ENCODE measurements at regions not wholly inside any gene's neighbourhood (a gene's known extent, or its start where the extent isn't known, plus 50 kb on each side); places are given as distances from the start of the nearest gene placed in this dataset.

DNA sequence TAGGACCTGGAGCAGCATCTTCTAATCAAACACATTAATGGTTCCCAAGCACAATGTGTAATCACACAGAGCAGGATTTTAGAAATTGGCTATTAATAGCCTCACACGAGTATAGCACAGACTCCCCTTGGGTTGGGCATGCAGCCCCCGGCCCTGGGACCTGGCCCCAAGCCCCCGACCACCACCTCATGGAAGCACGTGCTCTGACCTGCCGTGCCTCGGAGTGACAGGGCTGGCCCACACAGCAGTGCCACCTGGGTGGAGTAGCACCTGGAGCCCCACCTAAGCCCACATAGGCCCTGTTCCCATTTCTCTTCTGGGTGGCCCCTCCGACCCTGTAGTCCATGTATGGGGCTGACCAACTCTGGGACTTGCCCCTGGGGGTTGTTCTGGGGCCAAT, 171.8 kb downstream of the TTLL2 start:
- DNase-seq, result no peak

DNA sequence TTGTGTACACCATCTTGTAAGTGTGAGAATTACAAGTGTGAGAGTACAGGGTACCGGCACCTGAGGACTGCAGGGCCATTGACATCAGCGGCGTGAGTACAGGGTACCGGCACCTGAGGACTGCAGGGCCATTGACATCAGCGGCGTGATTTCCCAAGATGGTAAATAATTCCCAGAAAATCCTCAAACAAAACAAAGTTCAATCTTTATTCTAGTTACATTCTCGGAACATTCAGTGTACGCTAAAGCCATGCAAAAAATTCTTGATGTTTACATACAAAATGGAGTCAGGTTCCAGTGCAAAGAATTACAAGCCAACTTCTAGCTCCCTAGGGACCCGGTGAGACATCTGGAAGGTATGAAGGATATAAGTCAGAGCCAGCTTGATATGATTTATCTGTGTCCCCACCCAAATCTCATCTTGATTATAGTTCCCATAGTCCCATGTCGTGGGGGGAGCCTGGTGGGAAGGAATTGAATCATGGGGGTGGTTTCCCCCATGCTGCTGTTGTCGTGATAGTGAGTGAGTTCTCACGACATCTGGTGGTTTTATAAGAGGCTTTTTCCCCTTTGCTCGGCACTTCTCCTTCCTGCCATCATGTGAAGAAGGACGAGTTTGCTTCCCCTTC, 172.7 kb downstream of the TTLL2 start:
- DNase-seq, result no peak

DNA sequence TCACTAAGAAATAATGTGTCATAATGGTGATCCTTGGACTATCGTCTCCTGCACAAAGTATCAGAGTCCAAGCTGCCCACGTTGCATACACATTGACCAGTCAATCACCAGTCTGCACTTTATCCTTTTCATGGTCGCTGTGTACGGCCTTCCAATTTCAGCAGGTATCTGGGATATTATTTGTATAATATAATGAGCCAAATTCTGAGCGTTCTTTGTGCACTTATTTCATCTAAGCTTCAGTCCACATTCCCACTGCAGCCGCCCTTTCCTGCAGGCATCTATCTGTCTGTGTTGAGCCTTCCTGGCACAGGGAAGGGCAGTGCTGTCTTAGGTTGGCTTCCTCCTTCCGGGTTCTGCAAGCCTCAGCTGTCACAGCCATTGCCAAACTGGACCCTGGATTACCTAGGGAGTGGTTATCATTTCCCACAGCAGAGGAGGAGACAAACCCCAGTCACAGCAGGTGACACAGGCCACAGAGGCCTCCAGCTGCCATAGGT, 174.3 kb downstream of the TTLL2 start:
- no peak for DNase-seq

DNA sequence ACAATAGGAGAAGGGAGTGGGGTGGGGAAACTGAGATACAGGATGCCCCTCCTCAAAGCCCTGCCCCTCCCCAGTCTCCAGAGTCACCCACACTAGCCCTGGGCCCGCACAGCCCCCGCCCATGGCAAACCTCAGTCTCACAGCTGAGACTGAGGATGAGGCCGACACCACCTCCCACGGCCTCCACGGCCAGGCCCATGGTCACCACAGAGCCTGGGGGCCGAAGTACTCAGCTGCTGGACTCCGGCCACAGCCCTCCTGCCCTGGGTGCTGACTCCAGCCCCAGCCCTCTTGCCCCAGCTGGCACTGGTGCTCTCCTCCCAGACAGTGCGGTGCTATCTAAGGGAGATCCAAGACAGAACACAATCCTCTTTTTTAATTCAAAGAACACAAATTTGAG, 176.1 kb downstream of the TTLL2 start:
- no peak for DNase-seq

DNA sequence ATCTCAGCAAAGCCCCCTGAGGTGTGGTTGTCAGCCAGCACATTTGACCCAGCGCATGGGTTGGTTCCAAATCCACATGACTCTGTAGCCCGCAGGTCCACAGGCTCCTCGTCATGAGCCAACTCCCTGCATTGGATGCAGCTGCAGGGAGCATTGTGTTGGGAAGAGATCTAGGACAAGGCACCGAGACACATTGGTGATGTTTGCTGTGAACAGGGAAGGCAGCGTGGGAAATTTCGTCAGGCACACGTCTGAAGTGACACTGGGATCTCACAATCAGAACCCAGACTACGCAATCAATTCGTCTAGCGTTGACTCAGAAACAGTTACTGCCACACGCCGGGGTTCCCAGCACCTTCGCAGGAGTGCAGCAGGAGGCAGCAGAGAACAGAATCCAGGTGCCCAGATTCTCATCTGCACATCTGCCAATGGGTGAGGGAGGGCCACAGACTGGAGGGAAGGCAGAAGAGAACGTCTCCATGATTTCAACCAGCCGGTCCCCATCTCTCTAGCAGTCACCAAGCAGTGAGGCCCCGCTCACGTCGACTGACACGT, 177.0 kb downstream of the TTLL2 start:
- DNase-seq, result no peak

DNA sequence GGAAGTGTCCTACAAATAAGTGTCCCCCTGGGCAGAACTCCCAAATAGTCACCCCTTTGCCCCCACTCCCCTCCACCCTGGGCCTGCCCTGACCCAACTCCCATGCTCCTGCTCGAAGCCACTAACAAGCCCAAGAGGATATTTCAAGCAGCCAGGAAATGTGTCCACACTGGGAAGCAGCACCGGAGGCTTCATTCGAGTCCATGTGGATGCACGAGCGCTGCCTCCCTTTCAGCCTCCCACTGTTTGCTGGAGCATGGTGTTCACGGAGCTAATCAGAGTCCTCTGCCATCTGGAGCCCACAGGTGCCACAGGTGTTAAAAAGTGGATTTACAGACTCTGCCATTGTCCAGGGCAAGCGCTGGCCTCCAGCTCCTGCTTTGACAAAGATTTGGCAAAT, 177.6 kb downstream of the TTLL2 start:
- no peak for DNase-seq

DNA sequence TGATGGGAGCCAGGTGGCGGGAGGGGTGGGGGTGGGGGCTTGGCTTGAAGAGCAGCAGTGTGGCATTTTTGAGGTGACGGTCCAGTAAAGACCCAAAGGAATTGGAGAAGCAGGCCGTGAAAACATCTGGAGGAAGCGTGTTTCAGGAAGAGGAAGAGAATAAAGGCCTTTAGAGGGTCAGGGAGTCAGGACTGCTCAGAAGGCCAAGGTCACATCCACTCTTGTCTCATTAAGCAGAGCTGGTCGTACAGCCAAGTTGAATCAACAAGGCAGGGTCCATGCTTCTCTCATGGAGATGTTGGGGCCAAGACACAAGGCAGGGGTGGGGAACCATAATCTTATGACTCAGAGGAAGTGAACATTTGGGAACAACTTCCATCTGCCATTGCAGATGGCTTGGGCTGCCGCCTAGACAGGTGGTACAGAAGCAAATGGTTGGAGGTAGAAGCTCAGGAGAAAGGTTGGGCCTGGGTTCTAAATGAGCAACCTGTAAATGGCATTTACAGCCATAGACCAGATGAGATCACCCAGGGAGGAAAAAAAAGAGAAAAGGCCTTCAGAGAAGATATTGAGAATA, 179.6 kb downstream of the TTLL2 start:
- no peak for DNase-seq

DNA sequence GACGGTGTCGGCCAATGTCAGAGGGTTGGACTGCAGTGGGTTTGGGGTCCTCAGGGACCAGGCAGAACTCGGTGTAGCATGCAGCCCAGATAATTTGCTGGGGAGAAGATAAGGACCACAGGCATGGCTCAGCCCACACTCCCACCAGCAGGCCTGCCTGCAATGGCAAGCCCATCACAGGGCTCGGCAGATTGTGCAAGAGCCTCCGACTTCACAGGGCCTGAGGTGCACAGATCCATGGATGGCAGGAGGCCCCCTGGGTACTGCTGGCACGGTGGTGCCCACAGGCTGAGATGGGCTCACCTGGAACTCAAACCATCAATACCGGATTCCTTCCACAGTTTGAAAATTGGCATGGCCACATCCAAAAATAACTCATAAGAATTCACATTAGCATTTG, 180.3 kb downstream of the TTLL2 start:
- no peak for DNase-seq

DNA sequence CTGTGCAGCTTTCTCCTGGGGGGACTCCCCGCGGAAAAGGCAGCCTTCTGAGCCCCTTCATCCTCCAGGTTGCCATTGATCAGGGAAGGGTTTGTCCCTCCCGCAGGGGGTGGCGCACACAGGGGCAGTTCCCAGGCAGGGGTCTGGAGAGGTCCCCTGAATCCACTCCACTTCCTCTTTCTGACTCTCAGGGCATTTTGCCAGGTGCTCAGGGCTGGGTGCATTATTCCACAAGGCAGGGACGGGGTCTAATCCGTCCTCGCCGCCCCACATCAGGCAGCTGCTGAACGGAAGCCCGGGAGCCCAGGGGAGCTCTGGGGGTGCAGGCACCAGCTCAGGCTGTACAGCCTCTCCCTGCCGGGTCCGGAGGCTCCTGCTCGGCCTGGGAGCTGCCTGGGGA, 180.9 kb downstream of the TTLL2 start:
- no peak for DNase-seq

DNA sequence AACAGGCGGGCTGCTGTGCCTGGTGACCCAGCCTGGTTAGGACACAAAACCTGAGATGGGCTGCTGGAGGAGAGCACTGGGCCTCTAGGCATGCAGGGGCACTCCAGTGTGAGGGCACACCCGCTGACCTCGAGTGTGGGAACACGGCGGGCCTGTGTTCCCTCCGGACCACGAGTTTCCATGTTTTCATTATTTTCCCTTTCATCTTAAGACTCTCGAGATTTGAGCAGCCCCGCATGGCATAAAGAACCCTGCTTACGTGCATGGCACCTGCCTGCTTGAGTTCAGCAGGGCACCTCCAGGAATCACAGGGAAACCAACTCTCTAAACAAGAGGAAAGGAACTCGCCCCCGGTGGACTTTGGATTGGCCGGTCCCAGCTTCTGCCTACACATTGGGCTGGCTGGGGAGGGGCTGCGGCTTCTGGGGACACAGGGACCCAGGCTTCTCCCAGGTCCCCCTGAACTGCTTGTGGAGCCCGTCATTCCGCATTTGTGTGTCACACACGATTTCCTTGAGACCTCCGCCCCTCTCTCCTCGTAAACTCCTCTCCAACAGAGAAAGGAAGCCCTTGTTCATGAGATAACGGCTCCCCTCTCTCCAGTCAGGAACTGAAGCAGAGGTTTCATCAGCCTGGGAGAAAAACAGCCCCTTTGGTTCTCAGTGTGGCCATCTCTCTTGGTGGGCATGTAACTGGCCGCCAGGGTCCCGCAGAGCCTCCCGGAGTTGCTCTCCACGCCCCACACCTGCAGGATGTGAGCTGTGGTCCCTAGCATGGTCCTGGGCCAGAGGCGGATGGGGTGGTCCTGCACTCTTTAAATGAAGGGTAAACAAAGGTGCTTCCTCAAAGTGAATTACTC, 181.8 kb downstream of the TTLL2 start:
- no peak for DNase-seq

DNA sequence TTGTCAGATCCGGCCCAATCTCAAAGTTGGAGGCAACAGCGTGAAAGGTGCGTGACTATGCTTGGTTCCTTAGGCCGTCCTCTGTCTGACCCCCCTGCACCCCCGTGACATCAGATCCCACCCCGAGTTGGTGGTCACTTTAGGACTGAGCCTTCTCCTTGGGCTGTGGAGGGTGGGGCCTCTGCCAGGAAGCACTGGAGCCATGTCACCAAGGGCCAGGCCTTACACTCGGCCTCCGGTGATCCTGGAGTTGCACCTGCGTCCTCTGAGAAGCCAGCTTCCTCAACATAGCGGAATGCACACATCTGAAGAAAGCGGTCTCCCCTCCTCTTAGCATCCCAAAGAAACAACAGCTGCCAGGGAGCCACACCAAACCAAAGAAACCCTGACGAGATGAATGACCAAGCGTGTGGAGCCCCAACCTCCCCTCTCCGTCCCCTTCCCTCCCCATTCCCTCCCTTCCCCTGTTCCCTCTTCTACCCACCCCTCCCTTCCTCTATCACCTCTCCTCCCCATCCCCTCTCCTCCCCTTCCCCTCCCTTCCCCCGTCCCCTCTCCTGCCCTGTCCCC, 182.6 kb downstream of the TTLL2 start:
- DNase-seq, result no peak

DNA sequence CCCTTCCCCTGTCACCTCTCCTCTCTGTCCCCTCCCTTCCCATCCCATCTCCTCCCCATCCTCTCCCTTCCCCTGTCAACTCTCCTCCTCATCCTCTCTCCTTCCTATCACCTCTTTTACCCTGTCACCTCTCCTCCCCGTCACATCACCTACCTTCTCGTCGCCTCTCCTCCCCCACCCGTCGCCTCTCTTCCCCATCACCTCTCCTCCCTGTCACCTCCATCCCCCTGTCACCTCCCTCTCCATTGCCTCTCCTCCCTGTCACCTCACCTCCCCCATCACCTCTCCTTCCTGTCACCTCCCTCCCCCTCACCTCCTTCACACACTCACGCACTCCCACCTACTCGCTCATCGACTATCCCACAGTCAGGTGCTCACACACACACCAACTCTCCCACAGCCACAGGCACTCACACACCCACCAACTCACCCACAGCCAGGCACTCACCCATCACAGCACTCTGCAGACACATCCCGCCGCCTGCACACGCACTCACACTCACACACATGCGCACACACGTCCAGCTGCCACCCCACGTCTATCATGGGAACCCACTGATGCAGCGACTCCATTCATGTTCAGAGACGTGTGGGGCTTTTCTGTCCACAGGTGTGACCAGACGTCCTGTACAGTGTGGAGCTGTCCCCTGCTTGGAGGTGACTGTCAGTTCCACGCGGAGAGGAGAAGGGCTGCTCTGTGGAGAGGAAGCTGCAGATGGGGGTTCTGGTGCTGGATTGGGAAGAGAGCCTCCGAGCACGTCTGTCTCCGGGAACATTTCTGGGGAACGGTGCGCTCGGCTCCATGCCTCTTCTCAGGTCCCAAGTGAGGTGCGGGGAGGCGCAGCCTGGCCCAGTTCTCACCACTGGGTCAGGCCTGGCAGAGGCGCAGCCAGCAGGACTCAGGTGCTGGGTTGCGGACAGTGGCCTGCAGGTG, 184.3 kb downstream of the TTLL2 start:
- DNase-seq, result no peak

DNA sequence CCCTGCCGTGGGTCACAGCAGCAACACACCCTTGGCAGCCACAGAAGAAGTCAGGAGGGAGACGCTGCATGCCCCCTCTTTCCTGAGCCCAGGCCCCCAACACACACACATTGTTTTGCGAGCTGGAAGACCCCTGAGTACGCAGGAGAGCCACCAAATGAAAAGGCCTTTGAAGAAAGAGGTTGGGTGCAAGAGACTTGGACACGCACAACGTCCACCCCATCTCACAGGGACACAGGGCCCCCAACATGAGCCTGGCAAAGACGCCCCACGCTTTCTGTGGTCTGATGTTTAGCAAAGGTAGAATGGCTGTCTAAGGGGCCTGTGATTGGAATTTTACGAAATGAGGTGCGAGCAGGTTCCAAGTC, 185.0 kb downstream of the TTLL2 start:
- DNase-seq, result no peak

DNA sequence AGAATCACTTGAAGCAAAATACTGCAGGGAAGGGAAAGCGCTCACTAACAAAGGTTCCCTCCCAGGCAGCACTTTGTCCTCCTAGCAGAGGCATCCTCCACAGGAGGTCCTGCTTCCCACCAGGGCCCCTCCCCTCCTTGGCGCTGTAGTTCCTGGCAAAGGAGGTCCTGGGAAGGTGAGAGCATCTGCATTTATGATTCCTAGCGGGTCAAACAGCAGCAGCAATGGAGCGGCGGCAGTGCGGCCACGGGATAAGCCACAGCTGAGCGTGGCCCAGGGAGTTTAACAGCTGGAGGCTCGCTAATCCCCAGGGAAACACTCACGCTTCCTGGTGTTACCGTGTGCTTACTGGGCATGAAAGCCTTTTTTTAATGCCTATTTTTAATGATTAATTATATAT, 185.8 kb downstream of the TTLL2 start:
- DNase-seq, result no peak

DNA sequence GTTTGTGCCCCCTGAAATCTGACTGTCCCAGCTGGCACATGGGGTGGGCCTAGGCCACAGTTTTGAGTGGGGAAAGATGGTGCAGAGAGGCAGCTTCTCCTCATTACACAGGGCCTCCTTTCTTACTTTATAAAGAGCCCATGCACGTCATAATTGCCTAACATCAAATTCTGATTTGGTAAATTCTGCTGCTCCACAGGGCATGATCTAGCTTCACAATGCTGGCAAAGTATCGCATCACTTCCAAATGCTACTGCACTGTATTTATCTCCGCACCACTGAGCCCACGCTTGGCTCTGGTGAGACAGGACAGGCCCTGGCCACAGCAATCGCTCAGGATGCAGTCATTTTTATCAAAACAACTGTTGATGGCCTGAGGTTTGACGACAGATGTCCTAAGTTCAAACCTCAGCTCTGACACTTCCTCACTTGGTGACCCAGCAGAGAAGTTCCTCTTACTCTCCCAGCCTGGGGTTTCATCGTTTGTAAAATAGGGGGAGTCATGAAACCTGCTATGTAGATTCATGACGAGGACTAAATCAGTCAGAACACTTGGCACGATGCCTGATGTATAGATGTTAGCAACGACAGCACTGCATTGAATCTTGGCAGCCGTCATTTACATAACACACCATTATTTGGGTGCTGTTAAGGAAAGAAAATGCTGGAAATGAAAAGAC, 187.9 kb downstream of the TTLL2 start:
- no peak for DNase-seq

DNA sequence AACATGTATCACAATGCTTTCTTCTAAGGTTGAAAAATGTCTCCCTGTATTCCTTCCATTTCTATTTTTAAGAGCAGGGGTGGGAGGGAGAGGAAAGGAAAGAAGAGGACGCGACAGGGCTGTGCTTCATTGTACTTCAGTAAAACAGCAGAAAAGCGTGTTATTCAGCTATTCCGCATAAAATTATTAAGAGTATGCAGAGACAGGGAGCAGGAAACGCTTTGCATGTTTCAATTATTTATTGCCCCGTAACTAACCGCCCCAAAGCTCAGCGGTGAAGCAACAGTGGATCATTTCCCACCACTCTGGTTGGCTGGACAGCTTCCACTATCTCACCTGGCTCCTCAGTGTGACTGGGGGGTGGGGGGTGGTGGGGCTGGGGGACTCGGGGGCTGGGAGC, 188.9 kb downstream of the TTLL2 start:
- DNase-seq, result no peak

DNA sequence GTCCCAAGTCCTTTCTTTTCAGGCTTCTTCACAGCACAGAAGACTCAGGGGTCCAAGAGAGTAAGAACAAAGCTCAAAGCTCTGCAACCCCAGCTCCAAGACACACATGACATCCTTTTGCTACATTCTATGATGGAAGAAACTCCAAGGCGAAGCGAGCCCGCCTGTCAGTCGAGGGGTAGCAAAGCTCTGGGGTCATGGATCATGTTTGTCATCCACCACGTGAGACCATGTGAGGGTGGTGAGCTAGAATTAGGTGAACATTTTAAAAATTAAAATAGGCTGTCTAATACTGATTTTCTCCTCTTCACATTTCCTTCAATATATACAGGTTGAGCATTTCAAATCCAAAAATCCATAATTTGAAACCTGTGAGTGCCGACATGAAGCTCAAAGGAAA, 189.6 kb downstream of the TTLL2 start:
- DNase-seq, result no peak

DNA sequence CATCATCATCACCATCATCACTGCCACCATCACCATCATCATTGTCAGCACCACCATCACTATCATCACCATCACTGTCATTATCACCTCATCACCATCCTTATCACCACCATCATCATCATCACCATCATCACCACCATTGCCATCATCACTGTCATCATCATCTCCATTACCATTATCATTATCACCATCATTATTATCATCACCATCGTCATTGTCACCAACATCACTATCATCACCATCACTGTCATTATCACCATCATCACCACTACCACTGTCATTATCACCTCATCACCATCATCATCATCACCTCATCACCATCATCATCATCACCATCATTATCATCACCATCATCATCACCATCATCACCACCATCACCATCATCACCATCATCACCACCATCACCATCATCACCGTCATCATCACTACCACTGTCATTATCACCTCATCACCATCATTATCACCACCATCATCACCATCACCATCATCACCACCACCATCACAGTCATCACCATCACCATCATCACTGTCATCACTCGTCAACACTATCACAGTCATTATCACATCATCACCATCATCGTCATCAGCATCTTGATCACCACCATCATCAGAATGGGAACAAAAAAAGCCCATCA, 191.1 kb downstream of the TTLL2 start:
- DNase-seq, result no peak

DNA sequence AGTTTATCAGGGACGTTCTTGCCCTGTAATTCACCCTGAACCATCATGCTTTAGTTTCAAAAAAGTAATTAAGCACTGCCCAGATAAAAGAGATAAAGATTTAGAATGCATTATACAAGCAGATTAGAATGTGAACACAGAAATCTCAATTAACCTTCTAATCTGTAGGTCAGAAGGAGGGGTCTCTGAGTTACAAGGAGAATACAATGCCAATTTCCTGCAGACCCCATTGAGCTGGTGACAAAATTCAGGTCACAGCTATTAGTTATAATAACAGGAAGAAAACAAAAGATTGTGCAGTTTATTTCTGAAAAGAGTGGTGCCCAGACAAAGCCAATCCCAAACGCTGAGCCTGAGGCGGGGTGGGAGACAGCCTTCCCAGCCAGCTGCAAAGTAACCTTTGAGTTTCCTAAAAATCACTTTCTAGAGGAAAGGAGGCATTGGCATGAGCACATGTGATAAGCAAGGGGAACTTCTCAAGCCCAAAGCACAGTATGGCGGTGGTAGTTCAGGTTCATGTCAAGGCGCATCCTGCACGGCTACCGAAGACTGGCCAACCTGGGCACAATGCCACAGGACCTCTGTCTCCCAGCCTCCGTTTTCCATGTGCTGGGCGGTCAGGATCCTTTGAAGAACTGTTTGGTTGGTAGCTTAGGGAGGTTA, 192.5 kb downstream of the TTLL2 start:
- no peak for DNase-seq

DNA sequence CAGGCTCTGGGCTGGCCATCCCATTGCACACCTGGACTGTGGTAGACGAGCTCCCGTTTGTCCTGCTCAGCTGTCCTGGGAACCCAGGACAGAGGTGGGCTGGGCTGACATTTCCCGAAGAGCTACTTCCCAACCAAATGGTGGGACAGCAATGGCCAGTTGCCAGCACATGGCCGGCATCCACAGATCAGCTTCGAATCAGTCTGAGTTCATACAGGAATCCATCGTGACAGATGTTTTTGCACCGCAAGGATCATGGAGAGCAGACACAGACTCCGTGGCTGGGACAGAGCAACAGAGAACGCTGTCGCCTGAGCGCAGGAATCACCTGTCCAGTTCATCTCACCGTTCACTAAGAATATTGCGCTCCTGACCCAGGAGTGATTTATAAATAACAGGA, 198.5 kb downstream of the TTLL2 start:
- DNase-seq, result no peak

Measured in bone marrow (tissue), 2 donors.